ENCODE measurements at regions not wholly inside any gene's neighbourhood (a gene's known extent, or its start where the extent isn't known, plus 50 kb on each side); places are given as distances from the start of the nearest gene placed in this dataset.
"Not testable (repeated sequence)": the region's sequence is repeated elsewhere in the genome, so short reads cannot be mapped to it uniquely, and the experiment has no call there.

- FAIRE-seq = no peak
These were observed 72.9 kb downstream of the ZNF783 start for GRCh38 chr7:149334930-149335329.

- FAIRE-seq = no peak
These were observed 86.9 kb downstream of the ZNF783 start for GRCh38 chr7:149348758-149349369.

- no peak for FAIRE-seq
These were observed 91.9 kb downstream of the ZNF783 start for GRCh38 chr7:149353739-149354504.

GRCh38 chr7:149355035-149355389 lies 93.0 kb downstream of the ZNF783 start:
- FAIRE-seq = not testable (repeated sequence)

- FAIRE-seq = peak; percentile 79
These were observed 93.5 kb downstream of the ZNF783 start for GRCh38 chr7:149355390-149356048.

- FAIRE-seq = no peak
These were observed 98.2 kb downstream of the ZNF777 start for GRCh38 chr7:149362696-149363095.

GRCh38 chr7:149367418-149368180 lies 93.3 kb downstream of the ZNF777 start:
- FAIRE-seq = no peak

GRCh38 chr7:149369497-149369896 lies 91.4 kb downstream of the ZNF777 start:
- FAIRE-seq = no peak

GRCh38 chr7:149370790-149371189 lies 90.1 kb downstream of the ZNF777 start:
- FAIRE-seq = no peak

- FAIRE-seq = no peak
These were observed 87.8 kb downstream of the ZNF777 start for GRCh38 chr7:149373089-149373488.

- FAIRE-seq = no peak
These were observed 85.4 kb downstream of the ZNF777 start for GRCh38 chr7:149375234-149376008.

GRCh38 chr7:149377386-149377785 lies 83.5 kb downstream of the ZNF777 start:
- FAIRE-seq = no peak

GRCh38 chr7:149379625-149380024 lies 81.2 kb downstream of the ZNF777 start:
- no peak for FAIRE-seq

GRCh38 chr7:149381245-149381644 lies 79.6 kb downstream of the ZNF777 start:
- no peak for FAIRE-seq

Measured in G401.6 (cell line).